NCI-H748 (cell line): ENCODE measurements at regions not wholly inside any gene's neighbourhood (a gene's known extent, or its start where the extent isn't known, plus 50 kb on each side); places are given as distances from the start of the nearest gene placed in this dataset.
"Not testable (repeated sequence)": the region's sequence is repeated elsewhere in the genome, so short reads cannot be mapped to it uniquely, and the experiment has no call there.

Experiments
- DNase-seq: peaks from one replicate; lab custom pipeline; 2025; ENCODE audit not compliant: unreplicated experiment; lab: John Stamatoyannopoulos, UW

DNA sequence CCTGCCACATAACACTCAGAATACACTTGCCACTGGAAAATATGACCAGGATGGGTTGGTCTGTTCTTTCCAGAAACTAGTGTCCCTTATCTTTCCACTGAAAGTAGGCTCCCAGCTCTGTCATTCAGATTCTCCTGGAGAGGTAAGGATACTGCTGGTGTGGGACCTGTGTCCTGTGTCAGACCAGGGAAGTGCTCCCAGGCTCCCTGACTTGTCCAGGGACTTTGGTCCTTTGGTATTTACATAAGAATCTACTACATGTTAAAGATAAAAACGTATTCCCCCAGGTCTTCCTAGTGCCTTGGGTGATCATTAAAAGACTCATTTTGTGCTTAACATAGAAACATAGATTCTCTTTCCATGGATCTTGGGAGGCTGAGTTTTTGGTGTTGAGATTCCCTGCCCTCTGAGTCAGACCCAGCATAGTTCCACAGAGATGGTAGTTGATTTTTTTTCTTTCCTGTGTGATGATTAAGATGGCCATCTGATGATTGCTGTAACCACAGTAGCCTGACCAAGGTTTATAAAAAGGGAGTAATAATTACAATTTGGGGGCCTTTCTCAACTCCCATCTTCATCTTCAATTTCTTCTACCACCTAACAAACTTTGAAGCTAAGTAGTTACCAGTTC is 159.8 kb upstream of the JADE1 start:
- DNase-seq, result no peak

GRCh38 chr4:128649161-128649560 is 160.3 kb upstream of the JADE1 start:
- DNase-seq, result peak; percentile 11

GRCh38 chr4:128648021-128648420 is 161.5 kb upstream of the JADE1 start:
- no peak for DNase-seq

DNA sequence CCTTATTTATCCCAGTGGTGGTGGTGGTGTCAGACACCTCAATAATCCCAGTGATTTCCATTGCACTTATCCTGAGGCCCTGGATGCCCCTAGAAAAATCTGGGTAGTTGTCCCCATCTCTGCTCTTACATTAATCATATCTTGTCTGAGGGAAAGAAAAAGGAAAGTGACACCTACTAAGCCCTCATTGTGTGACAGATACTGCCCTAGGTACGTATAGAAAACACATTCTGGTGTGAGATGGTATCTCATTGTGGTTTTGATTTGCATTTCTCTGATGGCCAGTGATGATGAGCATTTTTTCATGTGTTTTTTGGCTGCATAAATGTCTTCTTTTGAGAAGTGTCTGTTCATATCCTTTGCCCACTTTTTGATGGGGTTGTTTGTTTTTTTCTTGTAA is 162.6 kb upstream of the JADE1 start:
- DNase-seq, result not testable (repeated sequence)

GRCh38 chr4:128644693-128645654 is 164.5 kb upstream of the JADE1 start:
- not testable (repeated sequence) for DNase-seq

GRCh38 chr4:128644107-128644506 is 165.4 kb upstream of the JADE1 start:
- not testable (repeated sequence) for DNase-seq

GRCh38 chr4:128641566-128641965 is 167.9 kb upstream of the JADE1 start:
- DNase-seq, result not testable (repeated sequence)

- DNase-seq, result no peak
These were observed 169.8 kb upstream of the JADE1 start for GRCh38 chr4:128639541-128640270.

- DNase-seq, result no peak
These were observed 172.6 kb upstream of the JADE1 start for GRCh38 chr4:128636906-128637305.

DNA sequence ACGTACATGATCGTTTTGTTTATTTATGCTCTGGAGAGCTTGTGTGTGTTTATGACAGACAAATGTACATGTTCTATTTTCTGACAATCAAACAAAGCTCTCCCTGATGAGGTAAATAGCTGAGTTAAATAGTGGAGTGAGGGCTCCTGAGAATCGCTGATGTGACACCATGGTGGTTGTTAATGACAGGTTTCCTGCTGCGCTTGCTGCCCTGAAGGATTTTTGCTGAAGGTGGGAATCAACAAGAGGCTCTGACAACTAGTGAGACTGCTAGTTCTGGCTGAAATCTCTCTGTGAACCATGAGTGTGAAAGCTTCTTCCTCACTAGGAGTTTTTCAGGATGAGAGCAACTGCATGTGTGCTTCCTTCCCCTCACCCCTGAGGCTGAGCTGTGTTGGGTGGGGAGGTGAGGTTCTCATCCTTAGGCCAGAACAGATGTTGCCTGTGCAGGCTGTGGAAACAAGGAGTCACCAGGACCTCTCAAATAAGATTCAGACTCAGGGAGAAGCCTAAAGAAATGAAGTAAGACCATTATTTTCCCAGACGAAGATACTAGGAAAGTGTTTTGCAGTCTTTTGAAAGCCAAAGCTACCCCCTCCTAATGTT is 173.4 kb upstream of the JADE1 start:
- DNase-seq, result peak; percentile 66

DNA sequence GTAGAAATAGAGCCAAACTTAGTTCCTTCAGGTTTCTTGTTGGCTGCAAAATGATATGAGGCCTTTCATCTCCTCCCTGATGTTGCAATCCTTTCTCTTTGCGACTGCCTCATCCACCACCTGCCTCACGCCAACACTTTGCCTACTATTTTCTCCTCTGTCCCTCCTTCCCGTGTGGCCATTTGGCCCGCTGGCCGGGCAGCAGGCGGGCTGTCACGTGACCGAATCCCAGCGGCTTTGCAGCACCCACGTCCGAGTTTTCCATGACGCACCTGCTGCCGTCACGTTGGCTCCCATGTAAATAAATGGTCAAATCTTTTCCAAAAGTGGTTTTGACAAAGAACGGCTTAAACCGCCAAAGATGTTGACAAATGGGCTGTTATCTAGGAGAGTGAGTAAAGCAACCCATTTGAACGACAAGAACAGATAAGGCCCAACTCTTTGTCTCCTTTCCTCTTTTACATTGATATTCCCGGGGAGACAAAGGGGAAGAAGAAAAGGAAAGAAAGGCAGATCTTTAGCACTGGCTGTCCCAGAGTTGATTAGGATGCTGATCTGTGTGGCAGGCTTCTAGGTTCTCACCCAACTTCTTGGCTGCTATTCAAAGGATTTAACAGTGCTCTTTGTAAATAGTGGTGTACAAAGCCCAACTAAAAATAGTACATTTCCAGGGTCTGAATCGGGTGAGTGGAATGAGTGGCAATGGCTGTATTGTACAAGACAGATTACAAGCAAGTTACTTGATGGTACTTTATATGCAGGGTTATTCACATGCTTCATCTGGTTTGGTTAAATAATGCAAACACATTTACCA is 174.2 kb upstream of the JADE1 start:
- peak; percentile 88 for DNase-seq

- no peak for DNase-seq
These were observed 176.4 kb upstream of the JADE1 start for GRCh38 chr4:128633067-128633466.

- DNase-seq, result no peak
These were observed 178.6 kb upstream of the JADE1 start for GRCh38 chr4:128630871-128631270.

DNA sequence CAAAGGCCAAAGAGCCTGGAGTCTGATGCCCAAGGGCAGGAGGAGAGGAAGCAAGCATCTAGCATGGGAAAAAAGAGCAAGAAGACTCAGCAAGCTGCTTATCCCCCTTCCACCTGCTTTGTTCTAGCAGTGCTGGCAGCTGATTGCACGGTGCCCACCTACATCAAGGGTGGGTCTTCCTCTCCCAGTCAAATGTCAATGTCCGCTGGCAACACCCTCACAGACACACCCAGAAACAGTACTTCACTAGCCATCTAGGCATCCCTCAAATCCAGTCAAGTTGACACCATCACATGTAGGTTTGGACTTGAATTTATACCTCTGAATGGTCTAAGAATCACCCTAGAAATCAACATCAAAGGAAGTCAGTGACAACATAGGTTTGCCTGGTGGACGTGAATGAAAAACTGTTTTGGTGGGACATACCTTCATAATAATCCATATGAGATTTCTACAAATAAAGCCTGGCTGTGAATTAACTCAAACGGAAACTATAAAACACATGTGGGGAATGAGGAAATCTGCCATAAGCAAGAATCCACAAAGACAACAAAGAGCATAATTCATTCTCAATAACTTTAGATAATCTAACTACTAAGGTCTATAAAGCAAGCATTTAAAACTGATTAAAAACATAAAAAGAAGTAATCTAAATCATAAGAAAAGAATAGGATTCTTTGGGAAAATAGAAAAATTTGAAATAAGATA is 185.8 kb upstream of the JADE1 start:
- DNase-seq, result no peak

DNA sequence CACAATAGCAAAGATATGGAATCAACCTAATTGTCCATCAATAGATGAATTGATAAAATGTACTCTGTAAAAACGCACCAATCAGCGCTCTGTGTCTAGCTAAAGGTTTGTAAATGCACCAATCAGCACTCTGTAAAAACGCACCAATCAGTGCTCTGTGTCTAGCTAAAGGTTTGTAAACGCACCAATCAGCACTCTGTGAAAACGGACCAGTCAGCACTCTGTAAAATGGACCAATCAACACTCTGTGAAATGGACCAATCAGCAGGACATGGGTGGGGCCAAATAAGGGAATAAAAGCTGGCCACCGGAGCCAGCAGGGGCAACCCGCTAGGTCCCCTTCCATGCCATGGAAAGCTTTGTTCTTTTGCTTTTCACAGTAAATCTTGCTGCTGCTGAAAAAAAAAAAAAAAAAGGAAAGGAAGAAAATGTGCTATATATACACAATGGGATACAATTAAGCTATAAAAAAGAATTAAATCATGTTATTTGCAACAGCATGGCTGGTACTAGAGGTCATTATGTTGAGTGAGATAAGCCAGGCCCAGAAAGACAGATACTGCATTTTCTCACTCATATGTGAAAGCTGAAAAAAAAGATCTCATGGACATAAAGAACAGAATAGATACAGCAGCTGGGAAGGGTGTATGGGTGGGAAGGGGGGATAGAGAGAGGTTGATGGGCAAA is 189.1 kb upstream of the JADE1 start:
- DNase-seq, result not testable (repeated sequence)

DNA sequence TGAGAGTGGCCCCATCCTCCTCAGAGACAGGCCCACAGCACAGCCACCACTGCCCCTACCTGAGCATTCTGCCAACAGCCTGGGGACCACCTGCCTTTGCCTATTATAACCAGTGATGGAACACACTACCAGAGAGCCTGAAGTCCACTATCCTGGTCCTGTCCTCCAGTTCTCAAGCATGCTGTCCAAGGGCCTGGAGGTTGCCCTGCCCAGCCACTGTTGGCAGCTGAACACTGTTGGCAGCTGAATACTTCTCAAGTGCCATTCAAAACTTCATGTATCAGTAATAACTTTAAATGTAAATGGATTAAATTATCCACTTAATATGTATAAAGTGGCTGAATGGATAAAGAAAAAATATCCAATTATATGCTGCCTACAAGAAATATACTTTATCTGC is 194.3 kb upstream of the JADE1 start:
- no peak for DNase-seq

DNA sequence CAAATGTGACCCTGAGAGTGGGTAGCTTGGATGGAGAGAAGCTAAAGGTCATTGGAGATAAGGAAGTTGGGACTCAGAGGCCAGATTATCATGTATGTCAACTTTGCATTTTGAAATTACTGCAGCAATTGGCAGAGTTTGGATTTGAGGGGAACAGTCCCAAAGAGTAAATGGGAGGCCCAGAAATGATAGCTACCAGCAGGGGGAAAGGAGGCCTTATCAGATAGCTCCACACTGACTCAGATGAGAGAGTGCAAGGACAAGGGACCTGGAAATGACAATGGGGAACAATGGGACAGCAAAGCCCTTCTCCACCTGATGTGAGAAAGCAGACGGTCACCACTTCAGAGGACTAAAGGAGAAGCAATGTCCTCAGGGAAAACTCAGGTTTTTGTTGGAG is 201.5 kb upstream of the JADE1 start:
- DNase-seq, result no peak

DNA sequence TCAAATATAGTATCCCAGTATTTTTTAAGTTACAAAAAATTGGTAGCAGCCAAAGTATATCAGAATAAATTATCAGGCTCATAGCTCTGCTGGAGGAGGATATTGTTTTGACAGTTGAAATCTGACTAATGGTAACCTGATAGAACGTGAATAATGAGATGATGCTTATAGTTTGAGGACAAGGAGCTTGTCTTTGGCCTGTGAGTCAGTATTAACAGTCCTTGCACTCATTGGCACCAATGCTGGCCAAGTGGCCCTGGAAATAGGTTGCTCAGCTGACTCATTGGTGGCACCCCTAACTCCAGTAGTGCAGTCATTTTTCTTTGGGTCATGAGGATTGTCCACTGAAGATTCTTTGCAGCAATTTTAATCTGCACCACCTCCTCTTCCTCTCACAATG is 203.3 kb upstream of the JADE1 start:
- DNase-seq, result no peak

DNA sequence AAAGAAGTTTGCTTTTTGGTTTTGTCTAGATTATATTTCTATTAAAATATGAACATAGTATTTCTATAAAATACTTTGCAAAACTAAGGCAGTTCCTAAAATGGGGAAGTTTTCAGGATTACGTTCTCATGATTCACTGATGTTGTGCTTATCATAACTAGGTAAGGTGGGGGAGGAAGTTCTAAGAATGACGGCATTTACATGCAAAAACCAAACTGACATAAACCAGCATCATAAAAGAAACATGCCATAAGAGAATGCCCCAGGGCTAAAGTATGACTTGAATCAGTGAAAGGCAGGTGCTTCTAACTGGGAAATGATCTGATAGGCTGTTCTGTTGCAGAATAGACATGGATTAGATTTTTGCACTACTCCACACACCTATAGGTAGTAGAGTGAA is 204.7 kb upstream of the JADE1 start:
- DNase-seq, result no peak
